ENCODE measurements at regions not wholly inside any gene's neighbourhood (a gene's known extent, or its start where the extent isn't known, plus 50 kb on each side); places are given as distances from the start of the nearest gene placed in this dataset.

DNA sequence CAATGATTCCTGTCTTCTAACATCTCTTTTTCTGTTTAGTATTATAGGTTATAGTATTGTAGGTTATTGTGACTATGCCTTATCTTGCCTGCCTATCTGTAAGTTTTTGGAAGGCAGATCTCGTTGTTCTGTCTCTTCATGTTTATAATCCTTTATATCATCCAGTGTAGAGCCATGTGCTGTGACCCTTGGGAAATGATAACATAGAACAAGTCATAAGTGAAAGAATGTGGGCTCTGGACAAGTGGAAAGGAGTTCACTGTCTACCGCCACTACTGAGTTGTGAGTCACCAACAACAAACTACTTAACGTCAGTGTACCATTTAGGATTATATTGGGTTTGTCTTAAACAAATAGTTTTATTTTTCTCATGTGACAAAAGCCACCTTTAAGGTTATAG, 139.3 kb downstream of the LYPLAL1 start (continued):
- TF ChIP-seq CHD7 (IDR thresholded peaks at IDR 0.05; ENCODE audit: insufficient replicate concordance, low read length) = no peak
- no peak for TF ChIP-seq TAF7 (optimal IDR thresholded peaks at IDR 0.05; ENCODE audit: borderline replicate concordance, low read depth, low read length)
- TF ChIP-seq SP4 (IDR thresholded peaks at IDR 0.05; ENCODE audit: low read length) = no peak
- no peak for TF ChIP-seq CEBPB (IDR thresholded peaks at IDR 0.05; ENCODE audit: low read depth, low read length)
- TF ChIP-seq GABPA (IDR thresholded peaks at IDR 0.05; ENCODE audit: borderline replicate concordance, insufficient read depth, low read length) = no peak
- no peak for TF ChIP-seq HDAC2 (IDR thresholded peaks at IDR 0.05; ENCODE audit: borderline replicate concordance in 1 of 2, low read depth in 2 of 2, low read length in 2 of 2)
- no peak for TF ChIP-seq TBP (IDR thresholded peaks at IDR 0.05; ENCODE audit: low read depth, low read length)
- no peak for TF ChIP-seq EP300 (IDR thresholded peaks at IDR 0.05; ENCODE audit: borderline replicate concordance in 1 of 2, low read depth in 2 of 2, low read length in 2 of 2)
- no peak for TF ChIP-seq FOSL1 (IDR thresholded peaks at IDR 0.05; ENCODE audit: insufficient read depth, low read depth, low read length)
- TF ChIP-seq JUN (IDR thresholded peaks at IDR 0.05; ENCODE audit: low read depth, low read length) = no peak
- no peak for TF ChIP-seq SAP30 (IDR thresholded peaks at IDR 0.05; ENCODE audit: insufficient read depth, insufficient replicate concordance, low read length)
